ENCODE measurements at regions not wholly inside any gene's neighbourhood (a gene's known extent, or its start where the extent isn't known, plus 50 kb on each side); places are given as distances from the start of the nearest gene placed in this dataset.

GRCh38 chr3:124619887-124620599, 110.2 kb upstream of the UMPS start:
- TF ChIP-seq CTCF (conservative IDR thresholded peaks at IDR 0.05) (no peak), ZFX (IDR thresholded peaks at IDR 0.05) (no peak)
